HFFc6 (cell line): ENCODE measurements at regions not wholly inside any gene's neighbourhood (a gene's known extent, or its start where the extent isn't known, plus 50 kb on each side); places are given as distances from the start of the nearest gene placed in this dataset.

ENCODE experiments used
- DNase-seq: peaks from one replicate; pipeline ENCODE4 v3.0.0-alpha.2; 2018
- H3K27ac Mint-ChIP-seq: 2 replicates; pipeline ENCODE4 v1.8.0; 2020; ENCODE audit warnings: mild to moderate bottlenecking, mixed read lengths
- H3K27me3 Mint-ChIP-seq: 2 replicates; pipeline ENCODE4 v1.8.0; 2021; ENCODE audit warnings: mild to moderate bottlenecking, moderate library complexity, mixed read lengths; ENCODE audit not compliant: insufficient read depth
- H3K36me3 Mint-ChIP-seq: 2 replicates; pipeline ENCODE4 v1.8.0; 2021; ENCODE audit warnings: low read depth, mixed read lengths
- H3K4me1 Mint-ChIP-seq: 2 replicates; pipeline ENCODE4 v1.8.0; 2020; ENCODE audit warnings: low read depth, mixed read lengths
- H3K4me3 Mint-ChIP-seq: 2 replicates; pipeline ENCODE4 v1.8.0; 2020; ENCODE audit warnings: mild to moderate bottlenecking, moderate library complexity, mixed read lengths
- H3K9me3 Mint-ChIP-seq: 2 replicates; pipeline ENCODE4 v1.8.0; 2020; ENCODE audit warnings: mild to moderate bottlenecking, mixed read lengths
- TF ChIP-seq, protein P1 (sequence below): fragments of 200-600 bp; sonication (generic); IDR thresholded peaks from 2 replicates; pipeline ENCODE4 v1.5.0; 2021; ENCODE audit warnings: antibody characterized with exemption, mild to moderate bottlenecking

DNA sequence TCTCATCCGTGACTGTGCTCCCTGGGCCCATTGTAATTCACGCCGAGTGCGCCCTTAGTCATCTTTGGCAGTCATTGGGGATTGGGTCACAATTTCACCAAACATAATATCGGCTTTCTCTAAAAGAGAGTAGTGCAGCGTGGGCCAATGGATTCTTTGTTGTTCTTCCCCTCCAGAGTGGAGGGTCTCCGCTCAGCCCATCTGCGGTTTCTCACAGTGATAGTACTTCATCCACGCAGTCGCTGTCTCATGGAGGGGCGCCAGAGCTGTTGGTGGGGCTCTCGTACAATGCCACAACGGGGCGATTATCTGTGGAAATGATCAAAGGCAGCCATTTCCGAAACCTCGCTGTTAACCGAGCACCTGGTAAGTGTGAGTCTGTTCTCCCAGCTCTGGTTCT is 321.8 kb downstream of the SNAPC1 start:
- Mint-ChIP-seq H3K4me3 (no peak overlapping the region), H3K36me3 (peaks cover 13% of the 10 kb centered on the region), H3K9me3 (peaks cover 4% of the 10 kb centered on the region; the same call in 1 of the 2 replicates), H3K4me1 (no peaks in the 10 kb centered on the region), H3K27ac (no peak overlapping the region), H3K27me3 (no peaks in the 10 kb centered on the region; the same call in 1 of the 2 replicates)
- TF ChIP-seq, protein P1, sequence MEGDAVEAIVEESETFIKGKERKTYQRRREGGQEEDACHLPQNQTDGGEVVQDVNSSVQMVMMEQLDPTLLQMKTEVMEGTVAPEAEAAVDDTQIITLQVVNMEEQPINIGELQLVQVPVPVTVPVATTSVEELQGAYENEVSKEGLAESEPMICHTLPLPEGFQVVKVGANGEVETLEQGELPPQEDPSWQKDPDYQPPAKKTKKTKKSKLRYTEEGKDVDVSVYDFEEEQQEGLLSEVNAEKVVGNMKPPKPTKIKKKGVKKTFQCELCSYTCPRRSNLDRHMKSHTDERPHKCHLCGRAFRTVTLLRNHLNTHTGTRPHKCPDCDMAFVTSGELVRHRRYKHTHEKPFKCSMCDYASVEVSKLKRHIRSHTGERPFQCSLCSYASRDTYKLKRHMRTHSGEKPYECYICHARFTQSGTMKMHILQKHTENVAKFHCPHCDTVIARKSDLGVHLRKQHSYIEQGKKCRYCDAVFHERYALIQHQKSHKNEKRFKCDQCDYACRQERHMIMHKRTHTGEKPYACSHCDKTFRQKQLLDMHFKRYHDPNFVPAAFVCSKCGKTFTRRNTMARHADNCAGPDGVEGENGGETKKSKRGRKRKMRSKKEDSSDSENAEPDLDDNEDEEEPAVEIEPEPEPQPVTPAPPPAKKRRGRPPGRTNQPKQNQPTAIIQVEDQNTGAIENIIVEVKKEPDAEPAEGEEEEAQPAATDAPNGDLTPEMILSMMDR = no peak
- DNase-seq = no peak

DNA sequence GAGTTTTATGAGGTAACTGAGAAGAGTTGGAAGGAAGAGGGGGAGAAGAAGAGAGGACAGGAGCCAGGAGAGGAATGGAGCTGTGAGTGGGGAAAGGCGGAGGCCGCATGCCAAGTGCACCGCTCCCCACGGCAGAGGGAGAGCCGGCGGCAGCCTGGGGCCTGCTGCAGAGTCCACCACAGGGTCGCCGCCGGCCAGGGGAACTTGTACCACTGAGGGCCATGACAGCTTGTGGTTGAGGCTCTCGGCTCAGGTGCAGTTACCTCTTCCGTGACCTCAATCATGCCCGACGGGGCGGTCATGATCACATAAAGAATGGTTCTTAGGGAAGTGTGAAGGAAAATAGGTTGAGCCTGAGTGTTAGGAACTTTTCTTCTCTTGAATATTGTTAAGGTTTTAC is 325.0 kb downstream of the SNAPC1 start:
- no peaks in the 10 kb centered on the region for H3K4me1 Mint-ChIP-seq
- peaks cover 4% of the 10 kb centered on the region; the same call in 1 of the 2 replicates for H3K9me3 Mint-ChIP-seq
- TF ChIP-seq, protein P1 = no peak
- H3K27me3 Mint-ChIP-seq = no peaks in the 10 kb centered on the region; the same call in 1 of the 2 replicates
- H3K36me3 Mint-ChIP-seq = peaks cover 13% of the 10 kb centered on the region
- no peak for DNase-seq
- no peak overlapping the region for H3K4me3 Mint-ChIP-seq
- H3K27ac Mint-ChIP-seq = no peak overlapping the region

DNA sequence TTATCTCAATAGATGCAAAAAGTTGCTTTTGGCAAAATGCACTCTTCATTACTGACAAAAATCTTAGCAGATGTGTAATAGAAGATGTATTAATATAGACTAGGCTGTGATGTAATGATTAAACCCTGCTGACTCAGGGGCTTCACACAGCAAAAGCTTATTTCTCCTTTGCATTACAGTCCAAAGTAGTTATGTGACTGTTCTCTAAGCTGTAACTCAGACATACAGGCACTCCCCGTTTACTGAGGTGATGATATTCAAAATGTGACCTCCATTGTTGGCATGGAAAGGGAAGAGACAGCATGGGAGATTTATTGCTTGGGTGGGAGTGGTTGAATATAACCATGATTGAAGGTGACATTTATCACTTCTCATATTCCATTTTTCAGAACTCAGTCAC is 331.5 kb downstream of the SNAPC1 start:
- Mint-ChIP-seq H3K27ac (no peak overlapping the region), H3K9me3 (no peaks in the 10 kb centered on the region), H3K36me3 (no peaks in the 10 kb centered on the region), H3K4me1 (peaks cover 14% of the 10 kb centered on the region), H3K27me3 (no peaks in the 10 kb centered on the region), H3K4me3 (no peak overlapping the region)
- TF ChIP-seq, protein P1 = no peak
- no peak for DNase-seq

DNA sequence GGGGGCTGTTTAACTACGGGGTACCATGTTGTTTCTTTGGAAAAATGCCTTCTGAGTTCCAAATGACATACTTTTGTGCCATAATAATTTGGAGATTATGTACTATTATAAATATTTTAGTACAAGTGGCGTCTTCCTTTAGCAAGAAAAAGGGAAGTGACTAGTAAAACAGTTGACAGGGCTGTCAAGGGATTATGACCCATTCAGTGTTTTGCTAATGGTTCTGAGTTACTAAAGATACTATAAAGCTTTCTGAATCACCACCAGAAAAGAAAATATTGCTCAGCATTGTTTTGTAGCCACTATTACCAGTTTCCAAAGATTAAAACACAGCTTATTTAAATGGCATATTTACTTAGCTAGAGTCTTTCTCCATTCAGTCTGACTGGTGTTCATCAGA is 334.9 kb downstream of the SNAPC1 start:
- H3K4me1 Mint-ChIP-seq = peaks cover 14% of the 10 kb centered on the region
- TF ChIP-seq, protein P1 = no peak
- H3K36me3 Mint-ChIP-seq = no peaks in the 10 kb centered on the region
- no peaks in the 10 kb centered on the region for H3K9me3 Mint-ChIP-seq
- DNase-seq = peak; percentile 48
- H3K27me3 Mint-ChIP-seq = no peaks in the 10 kb centered on the region
- H3K4me3 Mint-ChIP-seq = no peak overlapping the region
- H3K27ac Mint-ChIP-seq = no peak overlapping the region

DNA sequence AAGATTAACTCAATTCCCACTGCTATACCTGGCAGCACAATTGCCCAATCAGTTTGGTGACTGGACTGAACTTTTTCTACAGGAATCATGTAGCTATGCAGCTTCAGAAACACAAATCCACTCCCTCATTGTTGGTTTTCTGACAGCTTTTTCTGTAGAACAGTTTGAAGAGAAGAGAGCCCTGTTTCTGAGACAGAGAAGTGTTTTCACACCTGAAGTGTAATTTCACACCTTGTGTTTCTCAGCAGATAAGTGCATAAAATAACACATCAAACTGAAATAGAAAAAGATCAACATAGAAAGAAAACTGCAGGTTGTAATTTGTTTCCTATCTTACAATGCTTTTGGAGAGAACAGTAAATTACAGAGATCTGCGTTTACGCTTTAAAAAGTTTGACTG is 335.6 kb downstream of the SNAPC1 start:
- H3K4me1 Mint-ChIP-seq = peaks cover 18% of the 10 kb centered on the region
- no peaks in the 10 kb centered on the region for H3K27me3 Mint-ChIP-seq
- H3K9me3 Mint-ChIP-seq = no peaks in the 10 kb centered on the region
- peak overlapping the region; percentile 37; the same call in 1 of the 2 replicates for H3K27ac Mint-ChIP-seq
- no peak overlapping the region for H3K4me3 Mint-ChIP-seq
- DNase-seq = no peak
- H3K36me3 Mint-ChIP-seq = no peaks in the 10 kb centered on the region
- TF ChIP-seq, protein P1 = no peak

DNA sequence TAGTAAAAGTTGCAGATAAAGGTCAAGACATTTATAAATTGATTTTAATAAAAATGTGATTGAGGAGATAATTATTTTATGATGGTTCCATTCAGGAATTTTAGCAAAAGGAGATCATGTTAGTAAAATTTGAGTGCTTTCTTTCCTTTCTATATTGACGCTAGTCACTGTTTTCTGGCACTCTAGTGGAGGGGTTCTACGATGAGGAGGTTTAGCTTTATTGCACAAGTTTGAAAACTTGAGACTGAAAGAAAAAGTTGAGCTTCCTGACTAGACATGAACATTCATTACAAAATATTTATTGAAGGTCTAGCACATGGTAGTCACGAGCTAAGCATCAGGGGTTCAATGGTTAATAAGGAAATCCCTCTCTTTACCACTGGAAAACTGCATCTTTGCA is 336.1 kb downstream of the SNAPC1 start:
- no peak for DNase-seq
- H3K4me3 Mint-ChIP-seq = no peak overlapping the region
- H3K36me3 Mint-ChIP-seq = no peaks in the 10 kb centered on the region
- no peak overlapping the region for H3K27ac Mint-ChIP-seq
- H3K27me3 Mint-ChIP-seq = no peaks in the 10 kb centered on the region
- H3K4me1 Mint-ChIP-seq = peaks cover 20% of the 10 kb centered on the region
- TF ChIP-seq, protein P1 = no peak
- no peaks in the 10 kb centered on the region for H3K9me3 Mint-ChIP-seq
